Stimulated activated CD4-positive, alpha-beta T cell treated with anti-CD3 and anti-CD28 coated beads, TNF-alpha, amount 100 ng/mL, for 24 hours (primary cell): ENCODE measurements at regions not wholly inside any gene's neighbourhood (a gene's known extent, or its start where the extent isn't known, plus 50 kb on each side); places are given as distances from the start of the nearest gene placed in this dataset.
"Not testable (repeated sequence)": the region's sequence is repeated elsewhere in the genome, so short reads cannot be mapped to it uniquely, and the experiment has no call there.

ENCODE experiments used
- DNase-seq, 3 experiments: peaks; one replicate each; pipeline ENCODE4 v3.0.0-alpha.2; 2020; ENCODE audit warnings: low read depth in 3 of 3

- no peak for DNase-seq
Observed at GRCh38 chr21:15932726-15933125, 202.9 kb downstream of the USP25 start.

GRCh38 chr21:15935530-15935929 is 205.7 kb downstream of the USP25 start:
- DNase-seq, result no peak

DNA sequence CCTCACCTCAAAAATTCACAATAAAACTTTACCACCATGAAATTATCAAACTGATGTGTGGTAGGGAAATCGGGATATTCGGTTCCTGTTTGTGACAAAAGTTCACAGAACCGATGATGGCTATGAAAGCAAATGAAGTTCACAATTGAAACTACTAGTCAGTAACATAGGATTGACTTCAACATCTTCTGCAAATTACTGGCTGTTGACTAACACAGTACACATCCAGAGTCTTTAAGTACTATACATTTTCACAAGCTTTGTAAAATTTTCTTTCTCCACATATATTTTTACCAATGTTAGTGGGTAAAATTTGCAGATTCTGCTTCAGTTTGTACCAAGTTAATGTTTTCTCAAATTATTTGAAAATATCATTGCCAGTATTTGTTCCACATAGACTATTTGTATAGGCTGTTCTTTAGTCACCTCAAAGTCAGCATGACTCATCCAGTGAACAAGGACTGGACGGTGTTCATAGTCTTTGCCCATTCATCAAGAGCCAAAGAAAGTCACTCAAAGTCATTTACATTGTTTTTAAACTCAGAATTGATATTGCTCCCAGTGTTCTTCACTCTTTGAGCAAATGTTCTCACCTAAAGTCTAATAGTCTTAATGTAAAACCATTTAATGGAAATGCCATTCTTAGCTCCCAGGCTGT is 213.4 kb downstream of the USP25 start:
- no peak for DNase-seq

DNA sequence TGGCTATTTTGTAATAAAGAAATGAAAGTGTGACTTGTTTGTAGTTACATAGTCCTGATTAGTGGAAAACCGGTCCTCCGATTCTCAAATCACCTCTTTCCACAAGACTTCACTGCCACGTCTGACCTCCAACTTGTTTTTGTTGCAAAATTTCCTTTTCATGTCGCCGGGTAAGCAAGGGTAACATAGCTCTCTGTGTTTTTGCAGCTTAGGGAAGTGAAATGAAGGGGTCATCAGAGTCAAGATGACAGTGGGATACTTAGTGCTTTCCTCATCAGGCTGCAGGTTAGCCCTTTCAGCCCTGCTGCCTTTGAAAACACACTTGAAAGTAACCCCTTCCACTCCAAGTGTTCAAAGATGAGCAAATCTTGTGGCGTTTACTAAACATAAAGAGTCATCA is 217.9 kb downstream of the USP25 start:
- DNase-seq, result no peak

GRCh38 chr21:15953551-15954116 is 223.9 kb downstream of the USP25 start:
- no peak for DNase-seq

GRCh38 chr21:15964236-15964855 is 234.6 kb downstream of the USP25 start:
- DNase-seq, result no peak

DNA sequence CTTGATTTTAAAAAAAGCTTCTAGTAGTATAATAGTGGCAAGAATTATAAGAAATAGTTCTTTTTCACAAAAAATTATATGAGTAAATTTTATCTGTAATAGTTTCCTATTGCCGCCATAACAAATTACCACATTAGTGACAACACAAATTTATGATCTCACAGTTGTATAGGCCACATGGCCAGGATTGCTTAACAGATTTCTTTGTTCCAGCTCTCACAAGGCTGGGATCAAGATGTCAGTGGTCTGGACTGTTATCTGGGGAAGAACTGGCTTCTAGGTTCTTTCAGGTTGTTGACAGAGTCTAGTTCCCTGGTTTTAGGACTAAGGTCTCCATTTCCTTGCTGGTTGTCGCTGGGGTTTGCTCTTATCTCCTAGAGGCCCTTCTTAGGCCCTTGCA is 236.4 kb downstream of the USP25 start:
- DNase-seq, result no peak

DNA sequence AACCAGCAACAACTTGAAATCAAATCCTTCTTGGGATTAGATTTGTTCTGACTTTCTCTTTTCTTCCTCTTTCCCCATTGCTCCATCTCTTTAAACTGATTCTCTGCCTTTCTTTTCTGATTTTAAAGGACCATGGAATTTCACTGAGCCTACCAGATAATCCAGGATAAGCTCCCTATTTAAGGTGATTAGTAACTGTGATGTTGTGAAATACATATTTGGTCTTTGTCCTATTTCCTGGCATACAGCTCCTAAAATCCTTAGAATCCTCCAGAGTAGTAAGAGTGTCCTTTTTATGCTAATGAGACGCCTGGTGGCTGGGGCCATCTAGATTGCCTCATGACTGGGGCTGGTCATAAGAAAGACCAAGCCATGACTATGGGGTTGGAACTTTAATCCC is 236.9 kb downstream of the USP25 start:
- DNase-seq, result no peak

GRCh38 chr21:15967661-15968060 is 237.9 kb downstream of the USP25 start:
- no peak for DNase-seq

- DNase-seq, result no peak
Observed at GRCh38 chr21:15968776-15969310, 239.1 kb downstream of the USP25 start.

DNA sequence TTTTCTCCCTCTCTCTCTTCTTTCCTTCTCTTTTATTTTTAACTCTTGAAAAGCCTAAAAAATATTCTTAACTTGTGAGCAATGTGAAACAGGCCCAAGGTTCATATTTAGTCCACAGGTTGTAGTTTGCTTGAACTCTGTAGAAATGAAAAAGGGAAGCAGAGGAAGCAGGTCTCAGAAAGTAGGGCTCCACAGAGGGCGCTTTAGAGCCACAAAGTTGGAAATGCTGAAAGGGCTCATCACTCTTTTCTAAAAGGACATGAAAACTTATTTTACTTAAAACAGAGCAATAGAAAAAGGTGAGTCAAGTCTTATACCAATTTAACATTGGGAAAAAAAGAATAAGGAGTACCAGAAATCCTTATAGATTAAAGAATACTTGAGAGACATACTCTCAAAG is 247.0 kb downstream of the USP25 start:
- DNase-seq, result no peak

DNA sequence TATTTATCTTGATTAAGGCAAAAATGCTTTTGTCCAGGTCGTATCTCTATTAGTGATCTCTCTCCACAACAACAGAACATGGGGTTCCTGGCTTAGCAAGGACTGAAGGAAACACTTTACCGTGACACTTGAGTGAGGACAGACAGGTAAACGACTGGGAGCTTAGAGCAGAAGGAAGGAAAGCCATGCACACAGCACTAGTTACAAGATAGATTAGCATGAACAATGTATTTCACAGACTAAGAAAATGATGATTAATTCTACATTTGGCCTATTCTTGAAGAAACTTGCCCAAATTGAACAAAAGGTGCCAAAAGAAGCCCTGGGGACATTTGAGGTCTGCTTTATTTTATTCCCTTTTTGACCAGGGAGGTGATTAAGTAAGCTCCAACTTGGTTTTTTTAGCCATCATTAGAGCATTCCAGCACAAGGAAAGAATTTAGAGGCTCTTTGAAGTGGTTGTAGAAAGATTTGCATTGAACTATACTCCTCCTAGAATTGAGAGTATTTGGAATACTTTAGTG is 248.5 kb downstream of the USP25 start:
- DNase-seq, result no peak

GRCh38 chr21:15979493-15979892 is 249.7 kb downstream of the USP25 start:
- not testable (repeated sequence) for DNase-seq

GRCh38 chr21:15986277-15986676 is 256.5 kb downstream of the USP25 start:
- no peak for DNase-seq

- DNase-seq, result no peak
Observed at GRCh38 chr21:15992171-15992570, 262.4 kb downstream of the USP25 start.

DNA sequence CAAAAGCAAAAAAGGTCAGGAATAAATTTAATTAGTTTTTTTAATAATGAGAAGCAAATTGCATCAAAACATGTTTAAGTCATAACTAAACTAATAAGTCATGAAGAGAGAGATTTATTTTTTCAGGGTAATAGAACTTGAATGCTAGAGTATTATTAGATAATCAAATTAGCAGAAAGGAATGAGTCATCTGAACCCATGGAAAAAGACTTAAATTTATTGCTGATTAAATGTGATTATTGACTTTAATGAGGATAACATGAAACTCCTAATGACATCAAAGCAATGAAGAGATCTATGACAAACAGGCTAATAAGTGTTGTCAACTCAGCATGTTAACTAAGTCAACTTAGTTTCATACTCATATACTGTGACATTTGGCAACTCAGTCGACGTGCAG is 264.2 kb downstream of the USP25 start:
- no peak for DNase-seq

DNA sequence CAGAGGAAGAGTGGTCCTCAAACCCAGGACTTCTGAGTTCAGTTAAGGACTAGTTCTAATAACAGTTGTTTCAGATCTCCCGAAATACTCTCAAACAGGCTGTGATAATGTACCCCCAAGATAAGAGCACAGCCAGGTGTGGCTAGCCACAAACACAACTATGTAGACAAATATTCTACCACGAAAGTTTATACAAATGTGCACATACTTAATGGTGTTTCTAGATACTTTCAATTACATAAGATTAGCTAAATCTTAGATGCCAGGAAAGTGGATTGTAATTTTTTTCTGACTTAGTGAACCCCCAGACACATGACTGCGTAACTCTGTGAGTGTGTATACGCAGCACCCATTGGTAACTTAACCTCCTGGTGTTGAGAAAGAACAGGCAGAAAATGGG is 270.0 kb downstream of the USP25 start:
- DNase-seq, result no peak

- DNase-seq, result no peak
Observed at GRCh38 chr21:16002874-16003466, 273.2 kb downstream of the USP25 start.

DNA sequence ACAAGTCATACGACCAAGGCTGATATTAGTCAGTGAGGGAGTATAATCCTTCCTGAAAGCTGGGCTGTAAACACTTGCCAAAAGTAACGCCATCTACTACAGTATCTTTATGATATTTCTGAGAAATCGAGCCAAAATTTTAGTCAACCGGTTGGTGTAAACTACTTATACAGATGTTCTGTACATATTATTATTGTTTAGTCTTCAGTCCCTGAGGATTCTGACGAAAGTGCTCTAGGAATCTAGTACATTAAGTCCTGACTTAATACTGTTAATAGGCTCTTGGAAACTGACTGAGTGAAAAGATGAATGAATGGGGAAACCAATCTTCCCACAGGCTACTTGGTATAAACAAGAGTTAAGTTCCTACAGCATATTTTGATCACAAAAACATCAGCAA is 274.3 kb downstream of the USP25 start:
- no peak for DNase-seq

DNA sequence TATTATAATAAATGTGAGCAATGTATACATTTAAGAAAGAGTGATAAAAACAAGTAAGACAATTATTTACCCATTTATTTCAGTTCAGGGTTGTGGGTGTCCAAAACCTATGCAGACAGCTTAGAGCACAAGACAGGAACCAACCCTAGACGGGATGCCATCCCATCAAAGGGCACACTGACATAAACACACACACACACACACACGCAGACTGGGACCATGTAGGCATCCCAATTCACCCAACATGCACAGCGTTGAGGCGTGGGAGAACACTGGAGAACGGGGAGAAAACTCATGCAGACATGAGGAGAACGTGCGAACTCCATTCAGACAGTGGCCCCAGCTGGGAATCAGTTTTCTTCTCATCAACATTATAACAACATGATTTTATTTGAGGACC is 274.7 kb downstream of the USP25 start:
- no peak for DNase-seq

DNA sequence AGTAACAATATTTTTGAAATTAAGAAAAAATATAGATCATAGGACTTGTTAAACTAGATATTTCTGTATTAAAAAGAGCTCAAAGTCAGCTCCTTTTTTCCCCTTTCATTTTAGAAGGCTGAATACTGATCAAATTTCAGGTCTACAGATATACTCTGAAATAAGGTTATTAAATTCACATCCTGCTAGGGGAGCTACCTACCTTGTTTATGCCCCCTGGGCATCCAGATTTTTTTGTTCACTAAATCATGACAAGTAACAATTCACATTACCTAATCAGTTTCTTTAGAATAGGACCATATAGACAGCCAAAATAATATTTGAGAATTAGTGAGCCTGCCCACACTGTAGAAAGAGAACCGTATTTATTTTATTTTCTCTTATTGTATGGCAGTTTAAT is 276.2 kb downstream of the USP25 start:
- no peak for DNase-seq

DNA sequence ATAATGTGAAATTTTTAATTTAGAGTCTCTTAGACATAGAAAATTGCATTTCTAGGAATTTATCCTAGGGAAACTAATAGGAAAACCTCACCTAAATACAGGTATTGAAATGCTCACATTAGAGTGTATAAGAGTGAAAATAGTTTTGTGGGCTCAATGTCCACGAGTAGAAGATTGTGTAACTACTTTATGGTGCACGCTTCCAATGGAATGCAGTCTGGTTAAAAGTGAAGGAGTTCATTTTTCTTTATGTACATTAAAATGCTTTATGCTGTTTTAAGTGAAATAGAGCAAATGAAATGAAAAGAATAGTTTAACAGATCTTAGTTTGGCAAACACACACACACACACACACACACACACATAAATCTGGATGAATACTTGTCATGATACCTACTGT is 278.2 kb downstream of the USP25 start:
- DNase-seq, result no peak

DNA sequence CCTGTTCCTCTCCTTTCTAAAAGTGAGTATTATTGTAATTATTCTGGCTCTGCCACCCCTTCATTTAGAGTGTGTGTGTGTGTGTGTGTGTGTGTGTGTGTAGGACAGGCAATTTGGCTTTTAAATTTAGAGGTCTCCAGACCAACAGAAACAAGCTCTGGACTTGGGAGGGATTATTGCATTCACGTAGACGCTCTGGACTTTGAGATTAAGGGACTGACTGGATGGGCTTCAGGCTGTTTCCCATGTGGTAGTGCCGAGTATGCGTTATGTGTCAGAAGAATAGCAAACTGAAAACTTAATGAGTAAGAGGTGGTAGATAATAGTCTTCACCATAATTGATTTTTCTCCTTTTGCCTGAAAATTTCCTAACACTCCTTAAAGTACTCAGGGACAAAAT is 281.9 kb downstream of the USP25 start:
- DNase-seq, result no peak
